HL-60 (cell line): ENCODE measurements at regions not wholly inside any gene's neighbourhood (a gene's known extent, or its start where the extent isn't known, plus 50 kb on each side); places are given as distances from the start of the nearest gene placed in this dataset.

Source experiments
- DNase-seq, 2 experiments: peaks; one replicate each; pipeline ENCODE4 v3.0.0-alpha.2; 2010 to 2020; ENCODE audit warnings: low read depth in 1 of 2, low spot score in 1 of 2
- H3K27ac ChIP-seq: fragments of 250-450 bp; sonication (Bioruptor Pico); replicated peaks from 2 replicates; pipeline ENCODE4 v1.5.1; 2020; ENCODE audit warnings: mild to moderate bottlenecking, moderate library complexity
- H3K27me3 ChIP-seq: fragments of 250-450 bp; sonication (Bioruptor Pico); 2 replicates; pipeline ENCODE4 v1.5.1; 2021; ENCODE audit warnings: mild to moderate bottlenecking, moderate library complexity; ENCODE audit not compliant: insufficient read depth, poor library complexity, severe bottlenecking
- H3K4me3 ChIP-seq: replicated peaks from 2 replicates; pipeline ENCODE4 v1.5.1; 2011; ENCODE audit warnings: mild to moderate bottlenecking, control low read depth, low read length; ENCODE audit not compliant: insufficient read depth
- GABPA ChIP-seq: IDR thresholded peaks from 2 replicates; pipeline ENCODE4 v1.6.1; 2012; ENCODE audit warnings: low read depth
- POLR2AphosphoS5 ChIP-seq: IDR thresholded peaks from 2 replicates; pipeline ENCODE4 v1.6.1; 2012; ENCODE audit warnings: low read depth
- SPI1 ChIP-seq: IDR thresholded peaks from 2 replicates; pipeline ENCODE4 v1.6.1; 2012; ENCODE audit warnings: low read depth, mild to moderate bottlenecking, borderline replicate concordance
- TF ChIP-seq, protein P1 (sequence below): IDR thresholded peaks from 2 replicates; pipeline ENCODE4 v1.6.1; 2012; ENCODE audit warnings: low read depth; ENCODE audit not compliant: insufficient replicate concordance
- TF ChIP-seq, protein P2 (sequence below): IDR thresholded peaks from one replicate; pipeline ENCODE4 v1.5.1; 2011; ENCODE audit warnings: low read length, control low read depth, inconsistent platforms; ENCODE audit not compliant: insufficient read depth

DNA sequence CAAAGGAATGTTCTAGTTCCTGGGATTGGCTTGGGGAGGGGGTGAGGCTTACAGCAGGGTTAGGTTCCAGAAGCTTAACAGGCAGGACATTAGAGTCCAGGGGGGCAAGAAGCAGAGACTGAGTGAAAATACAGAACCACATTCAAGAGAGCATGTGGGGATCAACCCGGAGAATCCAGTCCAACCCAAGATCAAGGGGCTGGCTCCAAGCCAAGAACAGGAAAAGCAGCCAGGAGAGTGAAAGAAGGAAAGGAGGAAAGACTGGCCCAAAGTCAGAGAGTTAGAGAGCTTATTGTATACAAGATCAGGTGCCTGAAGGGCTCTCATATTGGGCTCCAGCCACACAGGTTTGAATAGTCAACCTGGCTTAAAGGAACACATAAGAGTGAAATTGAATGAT is 190.3 kb upstream of the CDKN3 start:
- Histone ChIP-seq H3K27ac (no peak overlapping the region), H3K4me3 (no peak overlapping the region), H3K27me3 (peaks cover 9% of the 10 kb centered on the region)
- TF ChIP-seq GABPA (no peak), SPI1 (no peak), POLR2AphosphoS5 (no peak)
- TF ChIP-seq, protein P1, sequence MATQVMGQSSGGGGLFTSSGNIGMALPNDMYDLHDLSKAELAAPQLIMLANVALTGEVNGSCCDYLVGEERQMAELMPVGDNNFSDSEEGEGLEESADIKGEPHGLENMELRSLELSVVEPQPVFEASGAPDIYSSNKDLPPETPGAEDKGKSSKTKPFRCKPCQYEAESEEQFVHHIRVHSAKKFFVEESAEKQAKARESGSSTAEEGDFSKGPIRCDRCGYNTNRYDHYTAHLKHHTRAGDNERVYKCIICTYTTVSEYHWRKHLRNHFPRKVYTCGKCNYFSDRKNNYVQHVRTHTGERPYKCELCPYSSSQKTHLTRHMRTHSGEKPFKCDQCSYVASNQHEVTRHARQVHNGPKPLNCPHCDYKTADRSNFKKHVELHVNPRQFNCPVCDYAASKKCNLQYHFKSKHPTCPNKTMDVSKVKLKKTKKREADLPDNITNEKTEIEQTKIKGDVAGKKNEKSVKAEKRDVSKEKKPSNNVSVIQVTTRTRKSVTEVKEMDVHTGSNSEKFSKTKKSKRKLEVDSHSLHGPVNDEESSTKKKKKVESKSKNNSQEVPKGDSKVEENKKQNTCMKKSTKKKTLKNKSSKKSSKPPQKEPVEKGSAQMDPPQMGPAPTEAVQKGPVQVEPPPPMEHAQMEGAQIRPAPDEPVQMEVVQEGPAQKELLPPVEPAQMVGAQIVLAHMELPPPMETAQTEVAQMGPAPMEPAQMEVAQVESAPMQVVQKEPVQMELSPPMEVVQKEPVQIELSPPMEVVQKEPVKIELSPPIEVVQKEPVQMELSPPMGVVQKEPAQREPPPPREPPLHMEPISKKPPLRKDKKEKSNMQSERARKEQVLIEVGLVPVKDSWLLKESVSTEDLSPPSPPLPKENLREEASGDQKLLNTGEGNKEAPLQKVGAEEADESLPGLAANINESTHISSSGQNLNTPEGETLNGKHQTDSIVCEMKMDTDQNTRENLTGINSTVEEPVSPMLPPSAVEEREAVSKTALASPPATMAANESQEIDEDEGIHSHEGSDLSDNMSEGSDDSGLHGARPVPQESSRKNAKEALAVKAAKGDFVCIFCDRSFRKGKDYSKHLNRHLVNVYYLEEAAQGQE, result no peak
- TF ChIP-seq, protein P2, sequence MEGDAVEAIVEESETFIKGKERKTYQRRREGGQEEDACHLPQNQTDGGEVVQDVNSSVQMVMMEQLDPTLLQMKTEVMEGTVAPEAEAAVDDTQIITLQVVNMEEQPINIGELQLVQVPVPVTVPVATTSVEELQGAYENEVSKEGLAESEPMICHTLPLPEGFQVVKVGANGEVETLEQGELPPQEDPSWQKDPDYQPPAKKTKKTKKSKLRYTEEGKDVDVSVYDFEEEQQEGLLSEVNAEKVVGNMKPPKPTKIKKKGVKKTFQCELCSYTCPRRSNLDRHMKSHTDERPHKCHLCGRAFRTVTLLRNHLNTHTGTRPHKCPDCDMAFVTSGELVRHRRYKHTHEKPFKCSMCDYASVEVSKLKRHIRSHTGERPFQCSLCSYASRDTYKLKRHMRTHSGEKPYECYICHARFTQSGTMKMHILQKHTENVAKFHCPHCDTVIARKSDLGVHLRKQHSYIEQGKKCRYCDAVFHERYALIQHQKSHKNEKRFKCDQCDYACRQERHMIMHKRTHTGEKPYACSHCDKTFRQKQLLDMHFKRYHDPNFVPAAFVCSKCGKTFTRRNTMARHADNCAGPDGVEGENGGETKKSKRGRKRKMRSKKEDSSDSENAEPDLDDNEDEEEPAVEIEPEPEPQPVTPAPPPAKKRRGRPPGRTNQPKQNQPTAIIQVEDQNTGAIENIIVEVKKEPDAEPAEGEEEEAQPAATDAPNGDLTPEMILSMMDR, result no peak
- DNase-seq, result no peak

DNA sequence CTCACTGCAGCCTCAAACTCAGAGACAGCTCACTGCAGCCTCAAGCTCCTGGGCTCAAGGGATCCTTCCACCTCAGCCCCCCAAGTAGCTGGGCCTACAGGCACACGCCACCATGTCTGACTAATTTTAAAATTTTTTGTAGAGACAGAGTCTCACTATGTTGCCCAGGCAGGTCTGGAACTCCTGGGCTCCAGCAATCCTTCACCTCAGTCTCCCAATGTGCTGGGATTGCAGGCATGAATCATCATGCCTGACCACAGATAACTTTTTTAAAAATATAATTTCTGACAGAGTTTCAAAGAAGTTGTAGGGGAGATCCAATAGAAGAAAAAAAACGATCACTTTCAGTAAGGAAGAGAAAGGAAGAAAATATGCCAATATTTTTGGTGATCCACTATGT is 189.7 kb upstream of the CDKN3 start:
- no peak overlapping the region for H3K27ac ChIP-seq
- TF ChIP-seq SPI1 (no peak), GABPA (no peak), POLR2AphosphoS5 (no peak)
- TF ChIP-seq, protein P1, result no peak
- TF ChIP-seq, protein P2, result no peak
- H3K4me3 ChIP-seq, result no peak overlapping the region
- no peak for DNase-seq
- peaks cover 9% of the 10 kb centered on the region for H3K27me3 ChIP-seq

DNA sequence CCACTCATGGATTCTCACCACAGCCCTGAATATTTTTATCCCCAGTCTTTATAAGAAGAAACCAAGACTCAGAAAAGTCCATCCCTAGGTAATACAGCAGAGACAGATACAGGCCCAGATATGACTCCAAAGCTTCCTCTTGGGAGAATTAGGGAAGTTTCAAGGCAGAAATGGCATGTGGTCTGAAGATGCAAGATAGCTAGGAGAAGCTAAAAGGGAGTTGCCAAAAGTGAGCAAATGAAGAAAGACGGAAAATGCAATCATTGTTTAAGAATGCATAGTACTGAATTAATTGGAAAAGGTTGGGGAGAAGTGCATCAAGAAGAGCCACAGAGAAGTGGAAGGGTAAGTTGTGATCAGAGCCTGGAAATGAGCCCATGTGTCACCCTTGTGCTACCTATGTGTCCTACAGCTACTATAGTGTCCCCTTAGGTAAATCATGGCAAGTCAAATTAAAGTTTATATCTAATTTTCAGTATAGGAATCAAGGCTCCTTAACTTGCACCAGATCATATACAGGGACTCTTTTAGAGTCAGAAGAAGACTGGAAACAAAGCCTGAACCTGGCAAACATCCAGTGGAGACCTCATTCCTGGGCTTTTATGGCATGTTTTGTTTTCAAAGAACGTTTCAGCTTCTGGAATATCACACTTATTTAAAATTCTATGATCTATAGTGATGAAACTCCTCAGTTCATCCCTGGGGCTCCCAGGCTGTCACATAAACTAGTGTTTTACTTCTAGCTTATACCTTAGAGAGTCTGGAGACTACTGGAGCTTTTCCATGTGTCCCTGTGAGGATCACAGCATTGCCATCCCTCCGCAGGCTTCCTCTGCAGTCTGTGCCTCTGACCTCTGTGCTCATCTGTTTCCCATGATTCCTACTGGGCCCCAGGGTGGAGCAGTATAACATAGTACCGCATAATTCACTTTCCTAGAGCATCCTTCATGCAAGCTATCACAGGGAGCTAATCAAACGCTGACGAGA is 189.0 kb upstream of the CDKN3 start:
- H3K4me3 ChIP-seq, result no peak overlapping the region

More for the DNA sequence above, 189.0 kb upstream of the CDKN3 start:
- Histone ChIP-seq H3K27ac (no peak overlapping the region), H3K27me3 (peaks cover 9% of the 10 kb centered on the region)
- TF ChIP-seq, protein P1, result no peak
- TF ChIP-seq, protein P2, result no peak
- TF ChIP-seq POLR2AphosphoS5, result no peak
- no peak for TF ChIP-seq SPI1
- TF ChIP-seq GABPA, result no peak
- DNase-seq, result no peak
